Activated T-helper 1 cell treated with anti-CD3 and anti-CD28 coated beads, Interleukin-12 subunit alpha, Interleukin-12 subunit beta, Interleukin-2, Interleukin-4 antibody, amounts not matched to agents 30 ng/mL and 10 ng/mL and 1 ng/mL, durations not matched to agents 14 hours and 24 hours and 36 hours (primary cell): ENCODE measurements at regions not wholly inside any gene's neighbourhood (a gene's known extent, or its start where the extent isn't known, plus 50 kb on each side); places are given as distances from the start of the nearest gene placed in this dataset.

ENCODE experiments used
- DNase-seq: peaks from one replicate; pipeline ENCODE4 v3.0.0; 2021; ENCODE audit warnings: low spot score
- H3K27ac Mint-ChIP-seq: one replicate; pipeline ENCODE4 v1.8.0; 2021; ENCODE audit warnings: mild to moderate bottlenecking, mixed read lengths
- H3K27me3 Mint-ChIP-seq: one replicate; pipeline ENCODE4 v1.8.0; 2022; ENCODE audit warnings: mild to moderate bottlenecking, moderate library complexity, mixed read lengths; ENCODE audit not compliant: insufficient read depth
- H3K36me3 Mint-ChIP-seq: one replicate; pipeline ENCODE4 v1.8.0; 2021; ENCODE audit warnings: low read depth, mixed read lengths
- H3K4me1 Mint-ChIP-seq: one replicate; pipeline ENCODE4 v1.8.0; 2021; ENCODE audit warnings: low read depth, mixed read lengths
- H3K4me3 Mint-ChIP-seq: one replicate; pipeline ENCODE4 v1.8.0; 2021; ENCODE audit warnings: mild to moderate bottlenecking, moderate library complexity, mixed read lengths
- H3K9me3 Mint-ChIP-seq: one replicate; pipeline ENCODE4 v1.8.0; 2021; ENCODE audit warnings: mixed read lengths
- intact Hi-C: fragments of 100-400 bp; cut with micrococcal nuclease; formaldehyde crosslinking; loops from one replicate; pipeline ENCODE4 v1.15.1; 2024

GRCh38 chr4:12304905-12305304 is 876.2 kb upstream of the HS3ST1 start:
- Mint-ChIP-seq H3K36me3 (no peaks in the 10 kb centered on the region), H3K27me3 (no peaks in the 10 kb centered on the region), H3K27ac (no peak overlapping the region), H3K4me3 (no peak overlapping the region), H3K4me1 (no peaks in the 10 kb centered on the region), H3K9me3 (no peaks in the 10 kb centered on the region)
- intact Hi-C loops: no loop called here
- no peak for DNase-seq

GRCh38 chr4:12296366-12296765 is 867.7 kb upstream of the HS3ST1 start:
- DNase-seq: no peak
- H3K27ac Mint-ChIP-seq: no peak overlapping the region
- peaks cover 12% of the 10 kb centered on the region for H3K9me3 Mint-ChIP-seq
- no peak overlapping the region for H3K4me3 Mint-ChIP-seq
- intact Hi-C loops: no loop called here
- H3K36me3 Mint-ChIP-seq: no peaks in the 10 kb centered on the region
- H3K27me3 Mint-ChIP-seq: no peaks in the 10 kb centered on the region
- no peaks in the 10 kb centered on the region for H3K4me1 Mint-ChIP-seq

- H3K4me1 Mint-ChIP-seq: no peaks in the 10 kb centered on the region
- no peak overlapping the region for H3K4me3 Mint-ChIP-seq
- peaks cover 12% of the 10 kb centered on the region for H3K9me3 Mint-ChIP-seq
- no peaks in the 10 kb centered on the region for H3K36me3 Mint-ChIP-seq
- no peaks in the 10 kb centered on the region for H3K27me3 Mint-ChIP-seq
- intact Hi-C loops: no loop called here
- DNase-seq: no peak
- H3K27ac Mint-ChIP-seq: no peak overlapping the region
Observed at GRCh38 chr4:12293906-12294525, 865.3 kb upstream of the HS3ST1 start.

- Mint-ChIP-seq H3K27ac (no peak overlapping the region), H3K4me3 (no peak overlapping the region)
Observed at GRCh38 chr4:12286351-12286750, 857.7 kb upstream of the HS3ST1 start.

GRCh38 chr4:12270546-12270945 is 841.9 kb upstream of the HS3ST1 start:
- intact Hi-C loops: no loop called here
- Mint-ChIP-seq H3K9me3 (peaks cover 8% of the 10 kb centered on the region), H3K4me3 (no peak overlapping the region), H3K4me1 (no peaks in the 10 kb centered on the region), H3K27ac (no peak overlapping the region), H3K36me3 (no peaks in the 10 kb centered on the region), H3K27me3 (no peaks in the 10 kb centered on the region)
- no peak for DNase-seq

More at GRCh38 chr4:12286351-12286750, 857.7 kb upstream of the HS3ST1 start:
- H3K9me3 Mint-ChIP-seq: peaks cover 12% of the 10 kb centered on the region
- no peaks in the 10 kb centered on the region for H3K4me1 Mint-ChIP-seq
- intact Hi-C loops: no loop called here
- DNase-seq: no peak
- H3K27me3 Mint-ChIP-seq: no peaks in the 10 kb centered on the region
- no peaks in the 10 kb centered on the region for H3K36me3 Mint-ChIP-seq

GRCh38 chr4:12265554-12265953 is 836.9 kb upstream of the HS3ST1 start:
- H3K4me3 Mint-ChIP-seq: no peak overlapping the region
- no peaks in the 10 kb centered on the region for H3K27me3 Mint-ChIP-seq
- no peak for DNase-seq
- intact Hi-C loops: no loop called here
- H3K4me1 Mint-ChIP-seq: no peaks in the 10 kb centered on the region
- H3K27ac Mint-ChIP-seq: no peak overlapping the region
- H3K9me3 Mint-ChIP-seq: peaks cover 5% of the 10 kb centered on the region
- no peaks in the 10 kb centered on the region for H3K36me3 Mint-ChIP-seq

- H3K4me1 Mint-ChIP-seq: no peaks in the 10 kb centered on the region
- no peaks in the 10 kb centered on the region for H3K36me3 Mint-ChIP-seq
- H3K9me3 Mint-ChIP-seq: peaks cover 15% of the 10 kb centered on the region
- H3K27ac Mint-ChIP-seq: no peak overlapping the region
- no peak overlapping the region for H3K4me3 Mint-ChIP-seq
- no peaks in the 10 kb centered on the region for H3K27me3 Mint-ChIP-seq
- intact Hi-C loops: no loop called here
- DNase-seq: no peak
Observed at GRCh38 chr4:12260453-12260852, 831.8 kb upstream of the HS3ST1 start.

- intact Hi-C loops: no loop called here
- H3K36me3 Mint-ChIP-seq: no peaks in the 10 kb centered on the region
- H3K27ac Mint-ChIP-seq: no peak overlapping the region
- DNase-seq: no peak
- no peaks in the 10 kb centered on the region for H3K4me1 Mint-ChIP-seq
- H3K9me3 Mint-ChIP-seq: peaks cover 37% of the 10 kb centered on the region
- no peak overlapping the region for H3K4me3 Mint-ChIP-seq
- H3K27me3 Mint-ChIP-seq: no peaks in the 10 kb centered on the region
Observed at GRCh38 chr4:12244973-12245372, 816.3 kb upstream of the HS3ST1 start.

GRCh38 chr4:12242354-12242753 is 813.7 kb upstream of the HS3ST1 start:
- Mint-ChIP-seq H3K4me3 (no peak overlapping the region), H3K4me1 (no peaks in the 10 kb centered on the region), H3K27ac (no peak overlapping the region), H3K27me3 (no peaks in the 10 kb centered on the region), H3K9me3 (peaks cover 31% of the 10 kb centered on the region), H3K36me3 (no peaks in the 10 kb centered on the region)
- no peak for DNase-seq
- intact Hi-C loops: no loop called here

- H3K27ac Mint-ChIP-seq: no peak overlapping the region
- no peak overlapping the region for H3K4me3 Mint-ChIP-seq
- H3K27me3 Mint-ChIP-seq: no peaks in the 10 kb centered on the region
- no peak for DNase-seq
- intact Hi-C loops: no loop called here
- H3K4me1 Mint-ChIP-seq: no peaks in the 10 kb centered on the region
- H3K36me3 Mint-ChIP-seq: no peaks in the 10 kb centered on the region
- peaks cover 22% of the 10 kb centered on the region for H3K9me3 Mint-ChIP-seq
Observed at GRCh38 chr4:12239897-12240636, 811.4 kb upstream of the HS3ST1 start.

- intact Hi-C loops: no loop called here
- DNase-seq: no peak
- Mint-ChIP-seq H3K4me3 (no peak overlapping the region), H3K27ac (no peak overlapping the region), H3K4me1 (no peaks in the 10 kb centered on the region), H3K9me3 (peaks cover 14% of the 10 kb centered on the region), H3K36me3 (no peaks in the 10 kb centered on the region), H3K27me3 (no peaks in the 10 kb centered on the region)
Observed at GRCh38 chr4:12231098-12231497, 802.4 kb upstream of the HS3ST1 start.

GRCh38 chr4:12221031-12221430 is 792.3 kb upstream of the HS3ST1 start:
- Mint-ChIP-seq H3K36me3 (no peaks in the 10 kb centered on the region), H3K27me3 (no peaks in the 10 kb centered on the region), H3K9me3 (no peaks in the 10 kb centered on the region), H3K4me1 (no peaks in the 10 kb centered on the region), H3K27ac (no peak overlapping the region), H3K4me3 (no peak overlapping the region)
- intact Hi-C loops: no loop called here
- DNase-seq: no peak

GRCh38 chr4:12211636-12212035 is 782.9 kb upstream of the HS3ST1 start:
- peaks cover 4% of the 10 kb centered on the region for H3K9me3 Mint-ChIP-seq
- no peaks in the 10 kb centered on the region for H3K4me1 Mint-ChIP-seq
- no peaks in the 10 kb centered on the region for H3K27me3 Mint-ChIP-seq
- no peaks in the 10 kb centered on the region for H3K36me3 Mint-ChIP-seq
- DNase-seq: no peak
- H3K27ac Mint-ChIP-seq: no peak overlapping the region
- H3K4me3 Mint-ChIP-seq: no peak overlapping the region
- intact Hi-C loops: no loop called here
